ENCODE measurements at regions not wholly inside any gene's neighbourhood (a gene's known extent, or its start where the extent isn't known, plus 50 kb on each side); places are given as distances from the start of the nearest gene placed in this dataset.
A peak's percentile ranks its signal among the peaks of the same experiment; 100 is the strongest.

DNA sequence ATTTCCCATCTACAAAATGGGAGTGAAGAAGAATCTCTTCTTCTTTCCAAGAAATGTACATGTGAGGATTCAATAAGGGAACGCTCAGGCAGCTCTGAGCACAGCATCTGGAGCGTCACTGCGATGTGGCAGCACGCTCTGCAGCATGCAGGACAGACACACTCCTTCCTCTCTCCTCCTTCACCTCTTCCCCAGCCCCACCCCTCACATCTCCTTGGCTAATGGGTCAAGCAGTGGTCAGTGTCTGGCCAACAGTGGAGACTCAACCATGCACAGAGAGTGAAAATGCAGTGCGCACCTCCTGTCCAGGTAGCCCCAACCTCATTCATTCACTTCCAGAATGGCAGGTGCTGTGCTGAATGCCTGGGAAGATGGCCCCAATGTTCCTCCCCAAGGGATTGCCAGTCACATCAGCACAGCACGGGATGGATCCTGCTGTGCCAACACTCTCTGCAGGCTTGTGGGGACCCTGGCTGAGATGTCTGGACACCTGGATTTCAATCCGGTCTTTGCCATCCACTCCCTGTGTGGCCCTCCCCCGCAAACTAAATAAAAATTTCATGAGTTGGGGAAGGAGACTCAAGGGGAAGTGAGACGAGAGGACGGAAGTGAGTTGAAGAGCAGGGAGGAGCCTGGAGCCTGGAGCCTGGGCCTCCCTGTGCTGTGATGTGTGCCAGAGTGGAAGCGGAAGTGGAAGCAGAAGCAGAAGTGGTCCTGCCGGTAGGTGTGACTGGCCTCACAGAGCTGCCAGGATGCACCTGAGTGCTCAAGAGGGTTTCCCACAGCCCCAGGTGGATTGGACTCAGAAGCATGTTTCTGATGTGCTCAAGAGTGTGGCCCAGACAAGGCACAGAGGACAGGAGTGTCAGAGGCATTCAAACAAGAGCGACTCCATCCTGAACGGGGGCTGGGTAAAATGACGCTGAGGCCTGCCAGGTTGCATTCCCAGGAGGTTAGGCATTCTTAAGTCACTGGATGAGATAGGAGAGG is 163.9 kb downstream of the SMAD6 start:
- ChIA-PET POLR2A (no interaction called here), CTCF (interaction anchor here (0.7 kb wide), 1 partner anchor 34 kb away, joined by 3 read pairs; no protein-coding TSS in a partner anchor)
- Histone ChIP-seq H3K4me3 (ENCODE audit: low read depth, low read length) (no peak overlapping the region), H3K27me3 (replicated peaks; ENCODE audit: control insufficient read depth, insufficient read depth, low read length) (no peaks in the 10 kb centered on the region), H3K4me1 (peaks cover 20% of the 10 kb centered on the region), H3K36me3 (ENCODE audit: control insufficient read depth, insufficient read depth, low read length) (no peaks in the 10 kb centered on the region), H3K9me3 (peaks cover 3% of the 10 kb centered on the region; the same call in 1 of the 2 replicates)
- no TSS peak for BruUV-seq (replicated peaks)
- Mint-ChIP-seq H3K4me3 (ENCODE audit: unreplicated experiment) (peak overlapping the region; percentile 46), H3K9me3 (ENCODE audit: unreplicated experiment) (no peaks in the 10 kb centered on the region), H3K27me3 (ENCODE audit: insufficient read depth, unreplicated experiment) (no peaks in the 10 kb centered on the region), H3K27ac (ENCODE audit: unreplicated experiment) (peak overlapping the region; percentile 51), H3K36me3 (ENCODE audit: insufficient read depth, unreplicated experiment) (no peaks in the 10 kb centered on the region), H3K4me1 (ENCODE audit: low read depth, unreplicated experiment) (peaks cover 12% of the 10 kb centered on the region)
- TF ChIP-seq, protein P1, sequence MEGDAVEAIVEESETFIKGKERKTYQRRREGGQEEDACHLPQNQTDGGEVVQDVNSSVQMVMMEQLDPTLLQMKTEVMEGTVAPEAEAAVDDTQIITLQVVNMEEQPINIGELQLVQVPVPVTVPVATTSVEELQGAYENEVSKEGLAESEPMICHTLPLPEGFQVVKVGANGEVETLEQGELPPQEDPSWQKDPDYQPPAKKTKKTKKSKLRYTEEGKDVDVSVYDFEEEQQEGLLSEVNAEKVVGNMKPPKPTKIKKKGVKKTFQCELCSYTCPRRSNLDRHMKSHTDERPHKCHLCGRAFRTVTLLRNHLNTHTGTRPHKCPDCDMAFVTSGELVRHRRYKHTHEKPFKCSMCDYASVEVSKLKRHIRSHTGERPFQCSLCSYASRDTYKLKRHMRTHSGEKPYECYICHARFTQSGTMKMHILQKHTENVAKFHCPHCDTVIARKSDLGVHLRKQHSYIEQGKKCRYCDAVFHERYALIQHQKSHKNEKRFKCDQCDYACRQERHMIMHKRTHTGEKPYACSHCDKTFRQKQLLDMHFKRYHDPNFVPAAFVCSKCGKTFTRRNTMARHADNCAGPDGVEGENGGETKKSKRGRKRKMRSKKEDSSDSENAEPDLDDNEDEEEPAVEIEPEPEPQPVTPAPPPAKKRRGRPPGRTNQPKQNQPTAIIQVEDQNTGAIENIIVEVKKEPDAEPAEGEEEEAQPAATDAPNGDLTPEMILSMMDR (IDR thresholded peaks at IDR 0.05; ENCODE audit: insufficient read depth in 1 of 2, low read depth in 1 of 2, low read length in 1 of 2, severe bottlenecking in 1 of 2, unreplicated experiment in 1 of 2): no peak
- intact Hi-C loops (cut with micrococcal nuclease; ENCODE audit: unreplicated experiment): no loop called here
- DNase-seq: peak in 1 of 2 experiments; percentile 26

DNA sequence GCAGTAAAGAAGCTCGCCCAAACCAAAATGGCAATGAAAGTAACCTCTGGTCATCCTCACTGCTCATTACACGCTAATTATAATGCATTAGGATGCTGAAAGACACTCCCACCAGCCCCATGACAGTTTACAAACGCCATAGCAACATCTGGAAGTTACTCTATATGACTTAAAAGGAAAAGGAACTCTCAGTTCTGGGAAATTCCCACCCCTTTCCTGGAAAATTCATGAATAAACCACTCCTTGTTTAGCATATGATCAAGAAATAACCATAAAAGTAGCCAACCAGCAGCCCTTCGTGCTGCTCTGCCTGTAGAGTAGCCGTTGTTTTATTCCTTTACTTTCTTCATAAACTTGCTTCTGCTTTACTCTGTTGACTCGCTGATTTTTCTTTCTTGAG is 164.6 kb downstream of the SMAD6 start:
- no peak overlapping the region for H3K4me3 Mint-ChIP-seq (ENCODE audit: unreplicated experiment)
- no peaks in the 10 kb centered on the region for H3K27me3 Mint-ChIP-seq (ENCODE audit: insufficient read depth, unreplicated experiment)
- peak overlapping the region; percentile 51 for H3K27ac Mint-ChIP-seq (ENCODE audit: unreplicated experiment)
- intact Hi-C loops (cut with micrococcal nuclease; ENCODE audit: unreplicated experiment): no loop called here
- Histone ChIP-seq H3K4me1 (peaks cover 20% of the 10 kb centered on the region), H3K36me3 (ENCODE audit: control insufficient read depth, insufficient read depth, low read length) (no peaks in the 10 kb centered on the region), H3K27me3 (replicated peaks; ENCODE audit: control insufficient read depth, insufficient read depth, low read length) (no peaks in the 10 kb centered on the region), H3K4me3 (ENCODE audit: low read depth, low read length) (no peak overlapping the region), H3K9me3 (peaks cover 7% of the 10 kb centered on the region; the same call in 1 of the 2 replicates)
- TF ChIP-seq, protein P1 (IDR thresholded peaks at IDR 0.05; ENCODE audit: insufficient read depth in 1 of 2, low read depth in 1 of 2, low read length in 1 of 2, severe bottlenecking in 1 of 2, unreplicated experiment in 1 of 2): no peak
- ChIA-PET CTCF (no interaction called here), POLR2A (no interaction called here)
- no TSS peak for BruUV-seq (replicated peaks)
- no peaks in the 10 kb centered on the region for H3K36me3 Mint-ChIP-seq (ENCODE audit: insufficient read depth, unreplicated experiment)
- H3K9me3 Mint-ChIP-seq (ENCODE audit: unreplicated experiment): no peaks in the 10 kb centered on the region
- no peak for DNase-seq
- H3K4me1 Mint-ChIP-seq (ENCODE audit: low read depth, unreplicated experiment): peaks cover 12% of the 10 kb centered on the region

DNA sequence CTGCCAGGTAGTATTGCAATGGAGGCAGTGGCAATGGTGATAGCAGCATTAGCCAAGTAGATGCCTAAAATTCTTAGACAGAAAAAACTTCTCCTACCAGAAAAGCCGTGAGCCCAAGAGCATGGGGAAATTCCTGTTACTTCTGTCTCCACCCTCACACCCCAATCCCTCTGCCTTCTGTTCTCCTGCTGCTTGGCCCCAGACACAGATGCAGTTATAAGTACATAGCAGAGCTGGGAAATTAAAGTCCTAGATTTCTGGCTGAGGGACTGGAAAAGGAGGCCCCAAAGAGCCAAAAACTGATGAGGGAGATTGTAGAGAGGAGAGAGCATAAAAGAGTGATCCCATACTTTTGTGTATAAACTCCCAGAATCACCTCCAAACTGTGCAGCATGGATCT is 166.9 kb downstream of the SMAD6 start:
- BruUV-seq (replicated peaks): no TSS peak
- Mint-ChIP-seq H3K9me3 (ENCODE audit: unreplicated experiment) (no peaks in the 10 kb centered on the region), H3K36me3 (ENCODE audit: insufficient read depth, unreplicated experiment) (no peaks in the 10 kb centered on the region), H3K4me3 (ENCODE audit: unreplicated experiment) (no peak overlapping the region), H3K4me1 (ENCODE audit: low read depth, unreplicated experiment) (peaks cover 12% of the 10 kb centered on the region), H3K27me3 (ENCODE audit: insufficient read depth, unreplicated experiment) (no peaks in the 10 kb centered on the region), H3K27ac (ENCODE audit: unreplicated experiment) (no peak overlapping the region)
- Histone ChIP-seq H3K36me3 (ENCODE audit: control insufficient read depth, insufficient read depth, low read length) (no peaks in the 10 kb centered on the region), H3K4me1 (peaks cover 18% of the 10 kb centered on the region), H3K27me3 (replicated peaks; ENCODE audit: control insufficient read depth, insufficient read depth, low read length) (no peaks in the 10 kb centered on the region), H3K9me3 (peaks cover 7% of the 10 kb centered on the region; the same call in 1 of the 2 replicates), H3K4me3 (ENCODE audit: low read depth, low read length) (no peak overlapping the region)
- ChIA-PET CTCF (interaction anchor here (0.7 kb wide), 1 partner anchor 80 kb away, joined by 3 read pairs; no protein-coding TSS in a partner anchor), POLR2A (no interaction called here)
- TF ChIP-seq, protein P1 (IDR thresholded peaks at IDR 0.05; ENCODE audit: insufficient read depth in 1 of 2, low read depth in 1 of 2, low read length in 1 of 2, severe bottlenecking in 1 of 2, unreplicated experiment in 1 of 2): no peak
- intact Hi-C loops (cut with micrococcal nuclease; ENCODE audit: unreplicated experiment): no loop called here
- no peak for DNase-seq

All from Caco-2 (cell line).